DND-41 (cell line): ENCODE measurements at regions not wholly inside any gene's neighbourhood (a gene's known extent, or its start where the extent isn't known, plus 50 kb on each side); places are given as distances from the start of the nearest gene placed in this dataset.

Experiments
- ATAC-seq: fragments of 200-7000 bp; cut with Tn5 transposase; 3 replicates; pipeline ENCODE4 v1.9.1; 2021; ENCODE audit warnings: low read depth; ENCODE audit not compliant: insufficient read depth
- DNase-seq: peaks from one replicate; pipeline ENCODE4 v3.0.0-alpha.2; 2020
- H2AFZ ChIP-seq: 2 replicates; pipeline ENCODE4 v1.6.0; 2012; ENCODE audit warnings: low read depth, low read length
- H3K27ac ChIP-seq: 2 replicates; pipeline ENCODE4 v1.5.1; 2012; ENCODE audit warnings: low read length, inconsistent platforms
- H3K27me3 ChIP-seq: fragments of 200-600 bp; sonication (generic); 2 replicates; pipeline ENCODE4 v1.6.0; 2012; ENCODE audit warnings: low read length, mild to moderate bottlenecking, inconsistent platforms; ENCODE audit not compliant: insufficient read depth, poor library complexity
- H3K36me3 ChIP-seq: 2 replicates; pipeline ENCODE4 v1.5.1; 2012; ENCODE audit warnings: low read length, inconsistent platforms; ENCODE audit not compliant: insufficient read depth
- H3K4me1 ChIP-seq: 2 replicates; pipeline ENCODE4 v1.5.1; 2012; ENCODE audit warnings: mild to moderate bottlenecking, low read length; ENCODE audit not compliant: insufficient read depth
- H3K4me2 ChIP-seq: 2 replicates; pipeline ENCODE4 v1.6.0; 2012; ENCODE audit warnings: mild to moderate bottlenecking, moderate library complexity, low read length, inconsistent platforms; ENCODE audit not compliant: insufficient read depth
- H3K4me3 ChIP-seq, 2 experiments: fragments of 200-600 bp in 1 of 2; shearing (Covaris generic) in 1 of 2; 2 replicates each; pipeline ENCODE4 v1.5.1; 2012 to 2016; ENCODE audit warnings: inconsistent platforms in 2 of 2, low read length in 2 of 2, mild to moderate bottlenecking in 2 of 2, low read depth in 1 of 2, moderate library complexity in 1 of 2
- H3K79me2 ChIP-seq: 2 replicates; pipeline ENCODE4 v1.6.0; 2012; ENCODE audit warnings: low read length, inconsistent platforms; ENCODE audit not compliant: insufficient read depth
- H3K9ac ChIP-seq: 2 replicates; pipeline ENCODE4 v1.6.0; 2012; ENCODE audit warnings: low read depth, mild to moderate bottlenecking, inconsistent platforms, low read length, moderate library complexity
- H3K9me3 ChIP-seq: 2 replicates; pipeline ENCODE4 v1.5.1; 2012; ENCODE audit warnings: low read length, moderate library complexity, mild to moderate bottlenecking, inconsistent platforms; ENCODE audit not compliant: insufficient read depth, severe bottlenecking
- H4K20me1 ChIP-seq: 2 replicates; pipeline ENCODE4 v1.6.0; 2012; ENCODE audit warnings: low read length; ENCODE audit not compliant: insufficient read depth
- CTCF ChIP-seq: IDR thresholded peaks from 2 replicates; pipeline ENCODE4 v1.5.1; 2012; ENCODE audit warnings: borderline replicate concordance, low read length, moderate library complexity, mild to moderate bottlenecking; ENCODE audit not compliant: poor library complexity, severe bottlenecking; ENCODE audit errors: extremely low read depth
- EZH2 ChIP-seq: IDR thresholded peaks from 3 replicates; pipeline ENCODE4 v1.6.1; 2012; ENCODE audit warnings: borderline replicate concordance, low read depth, mild to moderate bottlenecking, moderate library complexity, low read length, inconsistent platforms; ENCODE audit not compliant: severe bottlenecking

DNA sequence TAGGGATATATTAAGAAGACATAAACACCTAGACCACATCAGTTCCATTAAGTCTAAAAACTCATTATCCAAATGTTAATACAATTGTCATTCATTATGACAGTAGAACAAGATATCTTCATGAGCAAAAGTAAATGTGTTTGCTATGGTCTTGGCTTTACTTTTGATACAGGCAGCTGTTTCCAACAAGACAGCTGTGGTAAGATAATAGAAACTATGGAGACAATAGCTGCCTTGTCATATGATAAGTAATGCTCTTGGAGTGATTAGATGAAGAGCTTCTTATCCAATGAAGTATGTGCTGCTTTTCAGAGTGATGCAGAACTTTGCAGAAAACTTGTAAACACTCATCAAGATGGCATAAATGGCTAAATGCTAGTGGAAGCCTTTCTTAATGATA, 1066.0 kb downstream of the FSTL5 start:
- H3K27ac ChIP-seq = no peak overlapping the region
- no peaks in the 10 kb centered on the region for H3K36me3 ChIP-seq
- H3K79me2 ChIP-seq = no peaks in the 10 kb centered on the region
- H2AFZ ChIP-seq = no peak overlapping the region
- DNase-seq (no peak), ATAC-seq (no peak)
- H3K9me3 ChIP-seq = no peaks in the 10 kb centered on the region
- H3K4me3 ChIP-seq = no peak overlapping the region
- no peaks in the 10 kb centered on the region for H4K20me1 ChIP-seq
- H3K27me3 ChIP-seq = no peaks in the 10 kb centered on the region
- TF ChIP-seq EZH2 = no peak
- TF ChIP-seq CTCF = no peak
- no peaks in the 10 kb centered on the region for H3K4me1 ChIP-seq
- H3K9ac ChIP-seq = no peak overlapping the region
- H3K4me2 ChIP-seq = no peak overlapping the region

GRCh38 chr4:161061046-161061445, 1102.8 kb downstream of the FSTL5 start:
- no peak overlapping the region for H3K27ac ChIP-seq
- no peaks in the 10 kb centered on the region for H3K79me2 ChIP-seq
- H3K36me3 ChIP-seq = no peaks in the 10 kb centered on the region
- H4K20me1 ChIP-seq = no peaks in the 10 kb centered on the region
- DNase-seq = no peak
- no peaks in the 10 kb centered on the region for H3K4me1 ChIP-seq
- no peak for TF ChIP-seq CTCF
- no peak for TF ChIP-seq EZH2
- H3K9ac ChIP-seq = no peak overlapping the region
- H3K4me3 ChIP-seq = no peak overlapping the region
- H3K27me3 ChIP-seq = no peaks in the 10 kb centered on the region
- no peaks in the 10 kb centered on the region for H3K9me3 ChIP-seq
- no peak for ATAC-seq
- no peak overlapping the region for H2AFZ ChIP-seq
- no peak overlapping the region for H3K4me2 ChIP-seq
